Sigmoid colon (tissue), 3 donors: ENCODE measurements at regions not wholly inside any gene's neighbourhood (a gene's known extent, or its start where the extent isn't known, plus 50 kb on each side); places are given as distances from the start of the nearest gene placed in this dataset.

Experiments
- POLR2A ChIP-seq, 2 donors: fragments of 450-650 bp; IDR thresholded peaks; one replicate each; pipeline ENCODE4 v1.6.1; 2016; ENCODE audit warnings: antibody characterized with exemption in 2 of 2, mild to moderate bottlenecking in 2 of 2, moderate library complexity in 2 of 2
- TF ChIP-seq, protein P1 (sequence below), 4 experiments: fragments of 450-650 bp in 3 of 4; fragments of 200-600 bp in 1 of 4; IDR thresholded peaks; one replicate each; pipeline ENCODE4 v1.5.1; 2016 to 2019; ENCODE audit warnings: antibody characterized with exemption in 4 of 4, mild to moderate bottlenecking in 3 of 4, moderate library complexity in 2 of 4

DNA sequence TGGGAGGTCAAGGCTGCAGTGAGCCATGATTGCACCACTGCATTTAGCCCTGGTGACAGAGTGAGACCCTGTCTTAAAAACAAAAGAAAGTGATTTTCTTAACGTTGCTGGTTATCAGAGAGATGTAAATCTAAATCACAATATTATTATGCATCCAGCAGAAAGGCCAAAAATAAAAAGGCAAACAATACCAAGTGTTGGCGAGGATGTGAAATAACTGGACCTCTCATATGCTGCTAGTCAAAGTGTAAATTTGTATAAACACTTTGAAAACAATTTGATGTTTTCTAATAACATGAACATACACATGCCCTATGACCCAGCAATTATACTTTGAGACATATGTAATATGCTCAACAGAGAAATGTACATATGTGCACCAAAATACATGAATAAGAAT, 110.7 kb upstream of the CNTLN start:
- no peak for TF ChIP-seq POLR2A (IDR thresholded peaks at IDR 0.05)
- TF ChIP-seq, protein P1, sequence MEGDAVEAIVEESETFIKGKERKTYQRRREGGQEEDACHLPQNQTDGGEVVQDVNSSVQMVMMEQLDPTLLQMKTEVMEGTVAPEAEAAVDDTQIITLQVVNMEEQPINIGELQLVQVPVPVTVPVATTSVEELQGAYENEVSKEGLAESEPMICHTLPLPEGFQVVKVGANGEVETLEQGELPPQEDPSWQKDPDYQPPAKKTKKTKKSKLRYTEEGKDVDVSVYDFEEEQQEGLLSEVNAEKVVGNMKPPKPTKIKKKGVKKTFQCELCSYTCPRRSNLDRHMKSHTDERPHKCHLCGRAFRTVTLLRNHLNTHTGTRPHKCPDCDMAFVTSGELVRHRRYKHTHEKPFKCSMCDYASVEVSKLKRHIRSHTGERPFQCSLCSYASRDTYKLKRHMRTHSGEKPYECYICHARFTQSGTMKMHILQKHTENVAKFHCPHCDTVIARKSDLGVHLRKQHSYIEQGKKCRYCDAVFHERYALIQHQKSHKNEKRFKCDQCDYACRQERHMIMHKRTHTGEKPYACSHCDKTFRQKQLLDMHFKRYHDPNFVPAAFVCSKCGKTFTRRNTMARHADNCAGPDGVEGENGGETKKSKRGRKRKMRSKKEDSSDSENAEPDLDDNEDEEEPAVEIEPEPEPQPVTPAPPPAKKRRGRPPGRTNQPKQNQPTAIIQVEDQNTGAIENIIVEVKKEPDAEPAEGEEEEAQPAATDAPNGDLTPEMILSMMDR (IDR thresholded peaks at IDR 0.05): no peak
